ENCODE measurements at regions not wholly inside any gene's neighbourhood (a gene's known extent, or its start where the extent isn't known, plus 50 kb on each side); places are given as distances from the start of the nearest gene placed in this dataset.

DNA sequence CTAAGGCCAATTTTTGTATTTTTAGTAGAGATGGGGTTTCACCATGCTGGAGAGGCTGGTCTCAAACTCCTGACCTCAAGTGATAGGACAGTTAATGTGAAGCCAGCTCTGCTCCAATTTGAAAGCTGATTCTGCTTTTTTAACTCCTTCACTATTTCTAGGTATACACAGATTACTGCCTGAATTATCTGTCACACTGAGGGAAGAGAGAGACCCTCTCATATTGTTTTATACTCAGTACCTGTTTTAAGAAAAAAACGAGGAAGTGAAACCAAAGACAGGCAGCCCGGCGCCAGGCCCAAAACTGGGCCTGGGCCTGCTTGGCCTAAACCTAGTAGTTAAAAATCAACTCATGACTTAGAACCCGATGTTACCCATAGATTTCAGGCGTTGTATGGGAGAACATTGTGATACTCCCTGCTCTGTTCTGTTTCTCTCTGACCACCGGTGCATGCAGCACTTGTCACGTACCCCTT is 1601.5 kb upstream of the PCDH10 start (continued):
- TF ChIP-seq CEBPZ (IDR thresholded peaks at IDR 0.05; ENCODE audit: low read depth, low read length) (no peak), E2F8 (IDR thresholded peaks at IDR 0.05; ENCODE audit: low read depth, partially characterized antibody) (no peak), BCL3 (IDR thresholded peaks at IDR 0.05; ENCODE audit: borderline replicate concordance, insufficient read depth, low read depth, low read length, poor library complexity, severe bottlenecking) (no peak), IRF3 (IDR thresholded peaks at IDR 0.05) (no peak), EED (IDR thresholded peaks at IDR 0.05; ENCODE audit: low read depth) (no peak), YY1 (IDR thresholded peaks at IDR 0.05; ENCODE audit: low read depth, low read length) (no peak), MYC (IDR thresholded peaks at IDR 0.05; ENCODE audit: insufficient read depth, insufficient read length, insufficient replicate concordance, low read length, severe bottlenecking) (no peak), SPI1 (IDR thresholded peaks at IDR 0.05; ENCODE audit: borderline replicate concordance, insufficient read depth, low read depth, low read length) (peak; percentile 94), DPF2 (IDR thresholded peaks at IDR 0.05) (peak; percentile 66; the same call in 1 of the 2 replicates), BMI1 (IDR thresholded peaks at IDR 0.05; ENCODE audit: borderline replicate concordance) (no peak), TCF12 (IDR thresholded peaks at IDR 0.05; ENCODE audit: low read depth, low read length) (no peak), NFYA (IDR thresholded peaks at IDR 0.05; ENCODE audit: borderline replicate concordance, low read depth, low read length) (no peak), MXI1 (IDR thresholded peaks at IDR 0.05; ENCODE audit: low read depth, low read length) (no peak), SMARCA5 (IDR thresholded peaks at IDR 0.05) (0 out of 2 replicates have a peak, but pooled peaks have one; percentile 20), KAT2A (conservative IDR thresholded peaks at IDR 0.05; ENCODE audit: control insufficient read depth, low read depth, low read length) (no peak)
- TF ChIP-seq, protein P1, sequence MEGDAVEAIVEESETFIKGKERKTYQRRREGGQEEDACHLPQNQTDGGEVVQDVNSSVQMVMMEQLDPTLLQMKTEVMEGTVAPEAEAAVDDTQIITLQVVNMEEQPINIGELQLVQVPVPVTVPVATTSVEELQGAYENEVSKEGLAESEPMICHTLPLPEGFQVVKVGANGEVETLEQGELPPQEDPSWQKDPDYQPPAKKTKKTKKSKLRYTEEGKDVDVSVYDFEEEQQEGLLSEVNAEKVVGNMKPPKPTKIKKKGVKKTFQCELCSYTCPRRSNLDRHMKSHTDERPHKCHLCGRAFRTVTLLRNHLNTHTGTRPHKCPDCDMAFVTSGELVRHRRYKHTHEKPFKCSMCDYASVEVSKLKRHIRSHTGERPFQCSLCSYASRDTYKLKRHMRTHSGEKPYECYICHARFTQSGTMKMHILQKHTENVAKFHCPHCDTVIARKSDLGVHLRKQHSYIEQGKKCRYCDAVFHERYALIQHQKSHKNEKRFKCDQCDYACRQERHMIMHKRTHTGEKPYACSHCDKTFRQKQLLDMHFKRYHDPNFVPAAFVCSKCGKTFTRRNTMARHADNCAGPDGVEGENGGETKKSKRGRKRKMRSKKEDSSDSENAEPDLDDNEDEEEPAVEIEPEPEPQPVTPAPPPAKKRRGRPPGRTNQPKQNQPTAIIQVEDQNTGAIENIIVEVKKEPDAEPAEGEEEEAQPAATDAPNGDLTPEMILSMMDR (IDR thresholded peaks at IDR 0.05 in 2 of 3, conservative IDR thresholded peaks at IDR 0.05 in 1 of 3; ENCODE audit: control insufficient read depth in 2 of 3, extremely low read depth in 1 of 3, insufficient read depth in 1 of 3, low read depth in 3 of 3, low read length in 3 of 3) = no peak
- TF ChIP-seq, protein P2, sequence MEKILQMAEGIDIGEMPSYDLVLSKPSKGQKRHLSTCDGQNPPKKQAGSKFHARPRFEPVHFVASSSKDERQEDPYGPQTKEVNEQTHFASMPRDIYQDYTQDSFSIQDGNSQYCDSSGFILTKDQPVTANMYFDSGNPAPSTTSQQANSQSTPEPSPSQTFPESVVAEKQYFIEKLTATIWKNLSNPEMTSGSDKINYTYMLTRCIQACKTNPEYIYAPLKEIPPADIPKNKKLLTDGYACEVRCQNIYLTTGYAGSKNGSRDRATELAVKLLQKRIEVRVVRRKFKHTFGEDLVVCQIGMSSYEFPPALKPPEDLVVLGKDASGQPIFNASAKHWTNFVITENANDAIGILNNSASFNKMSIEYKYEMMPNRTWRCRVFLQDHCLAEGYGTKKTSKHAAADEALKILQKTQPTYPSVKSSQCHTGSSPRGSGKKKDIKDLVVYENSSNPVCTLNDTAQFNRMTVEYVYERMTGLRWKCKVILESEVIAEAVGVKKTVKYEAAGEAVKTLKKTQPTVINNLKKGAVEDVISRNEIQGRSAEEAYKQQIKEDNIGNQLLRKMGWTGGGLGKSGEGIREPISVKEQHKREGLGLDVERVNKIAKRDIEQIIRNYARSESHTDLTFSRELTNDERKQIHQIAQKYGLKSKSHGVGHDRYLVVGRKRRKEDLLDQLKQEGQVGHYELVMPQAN (conservative IDR thresholded peaks at IDR 0.05) = no peak

Measured in GM12878 (cell line).